GM23338 (cell line): ENCODE measurements at regions not wholly inside any gene's neighbourhood (a gene's known extent, or its start where the extent isn't known, plus 50 kb on each side); places are given as distances from the start of the nearest gene placed in this dataset.

Experiments
- ATAC-seq: fragments of 200-7000 bp; cut with Tn5 transposase; 3 replicates; pipeline ENCODE4 v1.9.1; 2020
- DNase-seq: peaks from one replicate; pipeline ENCODE4 v3.0.0-alpha.2; 2015; ENCODE audit warnings: low spot score
- H2AFZ ChIP-seq: fragments of 200-600 bp; sonication (generic); 2 replicates; pipeline ENCODE4 v1.8.0; 2016; ENCODE audit warnings: antibody characterized with exemption, mild to moderate bottlenecking, moderate library complexity
- H3F3A ChIP-seq: fragments of 200-600 bp; sonication (generic); replicated peaks from 2 replicates; pipeline ENCODE4 v1.8.0; 2017; ENCODE audit warnings: antibody characterized with exemption, mixed run types, low read depth
- H3K27ac ChIP-seq: fragments of 200-600 bp; sonication (generic); 2 replicates; pipeline ENCODE4 v1.6.1; 2016; ENCODE audit warnings: low read depth
- H3K27me3 ChIP-seq: fragments of 200-600 bp; sonication (generic); 2 replicates; pipeline ENCODE4 v1.8.0; 2016; ENCODE audit warnings: mild to moderate bottlenecking, mixed run types, moderate library complexity; ENCODE audit not compliant: insufficient read depth
- H3K36me3 ChIP-seq: fragments of 200-600 bp; sonication (generic); 2 replicates; pipeline ENCODE4 v1.8.0; 2016; ENCODE audit warnings: mild to moderate bottlenecking; ENCODE audit not compliant: insufficient read depth
- H3K4me1 ChIP-seq: fragments of 200-600 bp; sonication (generic); 2 replicates; pipeline ENCODE4 v1.8.0; 2016; ENCODE audit warnings: mild to moderate bottlenecking, moderate library complexity; ENCODE audit not compliant: insufficient read depth
- H3K4me2 ChIP-seq: fragments of 200-600 bp; sonication (generic); 2 replicates; pipeline ENCODE4 v1.7.1; 2017; ENCODE audit warnings: mixed run types
- H3K4me3 ChIP-seq: fragments of 200-600 bp; sonication (generic); 2 replicates; pipeline ENCODE4 v1.6.1; 2016; ENCODE audit warnings: mixed run types
- H3K79me2 ChIP-seq: fragments of 200-600 bp; sonication (generic); replicated peaks from 2 replicates; pipeline ENCODE4 v1.8.0; 2017; ENCODE audit warnings: mild to moderate bottlenecking; ENCODE audit not compliant: insufficient read depth
- H3K9me2 ChIP-seq: fragments of 200-600 bp; sonication (generic); 2 replicates; pipeline ENCODE4 v1.8.0; 2017; ENCODE audit not compliant: insufficient read depth
- H4K20me1 ChIP-seq: fragments of 200-600 bp; sonication (generic); replicated peaks from 2 replicates; pipeline ENCODE4 v1.8.0; 2017; ENCODE audit warnings: mild to moderate bottlenecking; ENCODE audit not compliant: insufficient read depth
- H3K27ac Mint-ChIP-seq: 2 replicates; pipeline ENCODE4 v1.8.0; 2020; ENCODE audit warnings: inconsistent platforms, mild to moderate bottlenecking, moderate library complexity, mixed read lengths
- H3K27me3 Mint-ChIP-seq: 3 replicates; pipeline ENCODE4 v1.8.0; 2022; ENCODE audit warnings: low read depth, mild to moderate bottlenecking, moderate library complexity, mixed read lengths, inconsistent platforms; ENCODE audit not compliant: insufficient read depth, poor library complexity
- H3K36me3 Mint-ChIP-seq: 3 replicates; pipeline ENCODE4 v1.8.0; 2021; ENCODE audit warnings: low read depth, mild to moderate bottlenecking, inconsistent platforms, moderate library complexity, mixed read lengths
- H3K4me1 Mint-ChIP-seq: 3 replicates; pipeline ENCODE4 v1.8.0; 2020; ENCODE audit warnings: mild to moderate bottlenecking, inconsistent platforms, mixed read lengths
- H3K4me3 Mint-ChIP-seq: 3 replicates; pipeline ENCODE4 v1.8.0; 2021; ENCODE audit warnings: moderate library complexity, mild to moderate bottlenecking, inconsistent platforms, mixed read lengths
- H3K9me3 Mint-ChIP-seq: 3 replicates; pipeline ENCODE4 v1.8.0; 2020; ENCODE audit warnings: moderate library complexity, mild to moderate bottlenecking, inconsistent platforms, mixed read lengths
- EZH2 ChIP-seq: fragments of 200-600 bp; sonication (generic); IDR thresholded peaks from one replicate; pipeline ENCODE4 v1.8.0; 2017; ENCODE audit warnings: antibody characterized with exemption, mild to moderate bottlenecking, low read depth; ENCODE audit not compliant: unreplicated experiment
- EZH2phosphoT487 ChIP-seq: fragments of 200-600 bp; sonication (generic); IDR thresholded peaks from one replicate; pipeline ENCODE4 v1.8.1; 2018; ENCODE audit warnings: antibody characterized with exemption; ENCODE audit not compliant: unreplicated experiment
- JUNB ChIP-seq: IDR thresholded peaks from one replicate; pipeline ENCODE4 v1.6.1; 2016; ENCODE audit warnings: antibody characterized with exemption; ENCODE audit not compliant: unreplicated experiment
- NANOG ChIP-seq: IDR thresholded peaks from 2 replicates; pipeline ENCODE4 v1.6.1; 2016; ENCODE audit warnings: antibody characterized with exemption, borderline replicate concordance
- POLR2AphosphoS5 ChIP-seq: IDR thresholded peaks from 2 replicates; pipeline ENCODE4 v1.6.1; 2016; ENCODE audit warnings: antibody characterized with exemption, low read depth
- STAT1 ChIP-seq: IDR thresholded peaks from one replicate; pipeline ENCODE4 v1.6.1; 2016; ENCODE audit warnings: antibody characterized with exemption; ENCODE audit not compliant: unreplicated experiment
- ZNF331 ChIP-seq: fragments of 250-450 bp; sonication (Bioruptor Pico); IDR thresholded peaks from 2 replicates; pipeline ENCODE4 v1.5.0; 2020; ENCODE audit warnings: low read depth, mild to moderate bottlenecking, moderate library complexity
- TF ChIP-seq, protein P1 (sequence below): fragments of 250-450 bp; sonication (Bioruptor Pico); IDR thresholded peaks from 2 replicates; pipeline ENCODE4 v1.5.0; 2020; ENCODE audit warnings: mild to moderate bottlenecking, moderate library complexity
- TF ChIP-seq, protein P2 (sequence below): IDR thresholded peaks from 2 replicates; pipeline ENCODE4 v1.6.1; 2016; ENCODE audit warnings: antibody characterized with exemption

DNA sequence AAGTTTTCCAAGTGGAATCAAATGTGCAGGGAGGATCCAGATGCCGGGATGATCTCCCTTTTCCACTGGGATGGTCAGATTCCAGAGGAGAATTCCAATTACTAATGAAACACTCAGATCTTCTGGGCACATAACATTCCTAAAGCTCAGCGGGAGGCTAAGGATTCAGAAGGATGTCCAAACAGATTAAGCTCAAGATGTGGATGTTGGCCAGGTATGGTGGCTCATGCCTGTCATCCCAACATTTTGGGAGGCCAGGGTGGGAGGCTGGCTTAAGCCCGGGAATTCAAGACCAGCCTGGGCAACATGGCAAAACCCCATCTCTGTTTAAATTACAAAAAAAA is 62.0 kb upstream of the PNMA1 start:
- H3K36me3 Mint-ChIP-seq = no peaks in the 10 kb centered on the region; the same call in 2 of the 3 replicates
- H3K27ac Mint-ChIP-seq = no peak overlapping the region
- Histone ChIP-seq H4K20me1 (no peaks in the 10 kb centered on the region; the same call in 1 of the 2 replicates), H3K27ac (no peak overlapping the region), H3K79me2 (no peaks in the 10 kb centered on the region), H3F3A (no peaks in the 10 kb centered on the region), H3K4me1 (peaks cover 13% of the 10 kb centered on the region), H3K4me3 (no peak overlapping the region), H3K4me2 (no peak overlapping the region), H3K36me3 (no peaks in the 10 kb centered on the region), H2AFZ (no peak overlapping the region), H3K9me2 (no peaks in the 10 kb centered on the region), H3K27me3 (peaks cover 23% of the 10 kb centered on the region)
- peaks cover 24% of the 10 kb centered on the region for H3K4me1 Mint-ChIP-seq
- H3K27me3 Mint-ChIP-seq = peaks cover 9% of the 10 kb centered on the region
- DNase-seq (no peak), ATAC-seq (no peak)
- no peak overlapping the region for H3K4me3 Mint-ChIP-seq
- no peak for TF ChIP-seq EZH2phosphoT487
- TF ChIP-seq NANOG = no peak
- TF ChIP-seq STAT1 = no peak
- no peak for TF ChIP-seq JUNB
- no peaks in the 10 kb centered on the region; the same call in 2 of the 3 replicates for H3K9me3 Mint-ChIP-seq

DNA sequence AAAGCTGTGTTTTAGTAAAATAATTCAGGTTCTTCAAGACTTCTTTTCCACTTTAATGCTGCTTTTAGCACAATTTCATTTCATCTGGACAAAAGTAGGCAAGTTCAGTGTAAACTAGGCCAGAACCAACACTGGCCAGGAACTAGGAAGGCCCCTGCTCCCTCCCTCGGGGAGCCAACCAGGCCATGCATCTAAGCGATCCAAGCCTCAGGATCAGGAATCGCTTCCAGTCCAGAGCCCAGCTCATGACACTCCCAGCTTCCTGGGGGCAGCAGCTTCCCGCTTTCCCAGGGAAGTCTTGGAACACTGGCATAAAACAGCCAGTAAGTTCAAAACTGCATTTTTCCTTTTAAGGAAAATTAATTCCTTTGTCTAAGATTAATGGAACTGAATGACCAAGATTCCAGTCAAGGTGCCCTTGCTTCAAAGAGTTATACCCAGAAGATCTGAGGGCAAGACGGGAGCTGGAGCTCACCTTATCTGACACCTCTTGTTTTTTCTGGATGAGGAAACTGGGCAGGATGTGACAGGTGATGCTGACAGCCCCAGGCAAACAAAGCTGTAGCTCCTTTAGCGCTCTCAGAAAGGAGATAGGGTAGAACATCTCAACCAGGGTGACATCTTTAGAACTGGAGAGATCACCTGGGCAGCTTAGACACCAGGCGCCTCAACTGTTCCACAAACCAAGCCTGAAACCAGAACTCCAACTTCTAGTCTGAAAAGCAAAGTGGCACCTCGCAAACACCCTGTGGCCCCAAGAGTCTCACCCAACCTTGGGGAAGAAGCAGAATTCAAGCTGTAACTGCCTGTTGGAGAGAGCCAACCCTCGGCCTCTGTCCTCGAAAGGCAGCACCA is 61.4 kb upstream of the PNMA1 start:
- H3K9me3 Mint-ChIP-seq = no peaks in the 10 kb centered on the region; the same call in 2 of the 3 replicates
- H3K27ac Mint-ChIP-seq = no peak overlapping the region
- Histone ChIP-seq H3K36me3 (no peaks in the 10 kb centered on the region), H4K20me1 (no peaks in the 10 kb centered on the region), H3F3A (no peaks in the 10 kb centered on the region), H3K27me3 (peaks cover 17% of the 10 kb centered on the region), H2AFZ (no peak overlapping the region), H3K27ac (no peak overlapping the region), H3K4me2 (no peak overlapping the region), H3K4me1 (peaks cover 13% of the 10 kb centered on the region), H3K79me2 (no peaks in the 10 kb centered on the region), H3K9me2 (no peaks in the 10 kb centered on the region), H3K4me3 (no peak overlapping the region)
- no peak for TF ChIP-seq NANOG
- TF ChIP-seq, protein P1, sequence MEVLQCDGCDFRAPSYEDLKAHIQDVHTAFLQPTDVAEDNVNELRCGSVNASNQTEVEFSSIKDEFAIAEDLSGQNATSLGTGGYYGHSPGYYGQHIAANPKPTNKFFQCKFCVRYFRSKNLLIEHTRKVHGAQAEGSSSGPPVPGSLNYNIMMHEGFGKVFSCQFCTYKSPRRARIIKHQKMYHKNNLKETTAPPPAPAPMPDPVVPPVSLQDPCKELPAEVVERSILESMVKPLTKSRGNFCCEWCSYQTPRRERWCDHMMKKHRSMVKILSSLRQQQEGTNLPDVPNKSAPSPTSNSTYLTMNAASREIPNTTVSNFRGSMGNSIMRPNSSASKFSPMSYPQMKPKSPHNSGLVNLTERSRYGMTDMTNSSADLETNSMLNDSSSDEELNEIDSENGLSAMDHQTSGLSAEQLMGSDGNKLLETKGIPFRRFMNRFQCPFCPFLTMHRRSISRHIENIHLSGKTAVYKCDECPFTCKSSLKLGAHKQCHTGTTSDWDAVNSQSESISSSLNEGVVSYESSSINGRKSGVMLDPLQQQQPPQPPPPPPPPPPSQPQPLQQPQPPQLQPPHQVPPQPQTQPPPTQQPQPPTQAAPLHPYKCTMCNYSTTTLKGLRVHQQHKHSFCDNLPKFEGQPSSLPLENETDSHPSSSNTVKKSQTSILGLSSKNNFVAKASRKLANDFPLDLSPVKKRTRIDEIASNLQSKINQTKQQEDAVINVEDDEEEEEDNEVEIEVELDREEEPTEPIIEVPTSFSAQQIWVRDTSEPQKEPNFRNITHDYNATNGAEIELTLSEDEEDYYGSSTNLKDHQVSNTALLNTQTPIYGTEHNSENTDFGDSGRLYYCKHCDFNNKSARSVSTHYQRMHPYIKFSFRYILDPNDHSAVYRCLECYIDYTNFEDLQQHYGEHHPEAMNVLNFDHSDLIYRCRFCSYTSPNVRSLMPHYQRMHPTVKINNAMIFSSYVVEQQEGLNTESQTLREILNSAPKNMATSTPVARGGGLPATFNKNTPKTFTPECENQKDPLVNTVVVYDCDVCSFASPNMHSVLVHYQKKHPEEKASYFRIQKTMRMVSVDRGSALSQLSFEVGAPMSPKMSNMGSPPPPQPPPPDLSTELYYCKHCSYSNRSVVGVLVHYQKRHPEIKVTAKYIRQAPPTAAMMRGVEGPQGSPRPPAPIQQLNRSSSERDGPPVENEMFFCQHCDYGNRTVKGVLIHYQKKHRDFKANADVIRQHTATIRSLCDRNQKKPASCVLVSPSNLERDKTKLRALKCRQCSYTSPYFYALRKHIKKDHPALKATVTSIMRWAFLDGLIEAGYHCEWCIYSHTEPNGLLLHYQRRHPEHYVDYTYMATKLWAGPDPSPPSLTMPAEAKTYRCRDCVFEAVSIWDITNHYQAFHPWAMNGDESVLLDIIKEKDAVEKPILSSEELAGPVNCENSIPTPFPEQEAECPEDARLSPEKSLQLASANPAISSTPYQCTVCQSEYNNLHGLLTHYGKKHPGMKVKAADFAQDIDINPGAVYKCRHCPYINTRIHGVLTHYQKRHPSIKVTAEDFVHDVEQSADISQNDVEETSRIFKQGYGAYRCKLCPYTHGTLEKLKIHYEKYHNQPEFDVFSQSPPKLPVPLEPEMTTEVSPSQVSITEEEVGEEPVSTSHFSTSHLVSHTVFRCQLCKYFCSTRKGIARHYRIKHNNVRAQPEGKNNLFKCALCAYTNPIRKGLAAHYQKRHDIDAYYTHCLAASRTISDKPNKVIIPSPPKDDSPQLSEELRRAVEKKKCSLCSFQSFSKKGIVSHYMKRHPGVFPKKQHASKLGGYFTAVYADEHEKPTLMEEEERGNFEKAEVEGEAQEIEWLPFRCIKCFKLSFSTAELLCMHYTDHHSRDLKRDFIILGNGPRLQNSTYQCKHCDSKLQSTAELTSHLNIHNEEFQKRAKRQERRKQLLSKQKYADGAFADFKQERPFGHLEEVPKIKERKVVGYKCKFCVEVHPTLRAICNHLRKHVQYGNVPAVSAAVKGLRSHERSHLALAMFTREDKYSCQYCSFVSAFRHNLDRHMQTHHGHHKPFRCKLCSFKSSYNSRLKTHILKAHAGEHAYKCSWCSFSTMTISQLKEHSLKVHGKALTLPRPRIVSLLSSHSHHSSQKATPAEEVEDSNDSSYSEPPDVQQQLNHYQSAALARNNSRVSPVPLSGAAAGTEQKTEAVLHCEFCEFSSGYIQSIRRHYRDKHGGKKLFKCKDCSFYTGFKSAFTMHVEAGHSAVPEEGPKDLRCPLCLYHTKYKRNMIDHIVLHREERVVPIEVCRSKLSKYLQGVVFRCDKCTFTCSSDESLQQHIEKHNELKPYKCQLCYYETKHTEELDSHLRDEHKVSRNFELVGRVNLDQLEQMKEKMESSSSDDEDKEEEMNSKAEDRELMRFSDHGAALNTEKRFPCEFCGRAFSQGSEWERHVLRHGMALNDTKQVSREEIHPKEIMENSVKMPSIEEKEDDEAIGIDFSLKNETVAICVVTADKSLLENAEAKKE (CRISPR knock-in tag) = no peak
- no peak for TF ChIP-seq ZNF331 (CRISPR knock-in tag)
- no peak for TF ChIP-seq EZH2
- TF ChIP-seq, protein P2, sequence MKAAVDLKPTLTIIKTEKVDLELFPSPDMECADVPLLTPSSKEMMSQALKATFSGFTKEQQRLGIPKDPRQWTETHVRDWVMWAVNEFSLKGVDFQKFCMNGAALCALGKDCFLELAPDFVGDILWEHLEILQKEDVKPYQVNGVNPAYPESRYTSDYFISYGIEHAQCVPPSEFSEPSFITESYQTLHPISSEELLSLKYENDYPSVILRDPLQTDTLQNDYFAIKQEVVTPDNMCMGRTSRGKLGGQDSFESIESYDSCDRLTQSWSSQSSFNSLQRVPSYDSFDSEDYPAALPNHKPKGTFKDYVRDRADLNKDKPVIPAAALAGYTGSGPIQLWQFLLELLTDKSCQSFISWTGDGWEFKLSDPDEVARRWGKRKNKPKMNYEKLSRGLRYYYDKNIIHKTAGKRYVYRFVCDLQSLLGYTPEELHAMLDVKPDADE = no peak
- no peak for TF ChIP-seq POLR2AphosphoS5
- ATAC-seq = no peak
- peaks cover 9% of the 10 kb centered on the region for H3K27me3 Mint-ChIP-seq
- H3K36me3 Mint-ChIP-seq = no peaks in the 10 kb centered on the region; the same call in 2 of the 3 replicates
- no peak for DNase-seq
- H3K4me3 Mint-ChIP-seq = no peak overlapping the region
- H3K4me1 Mint-ChIP-seq = peaks cover 30% of the 10 kb centered on the region
